IMR-90 (cell line): ENCODE measurements at regions not wholly inside any gene's neighbourhood (a gene's known extent, or its start where the extent isn't known, plus 50 kb on each side); places are given as distances from the start of the nearest gene placed in this dataset.

Experiments
- ATAC-seq: fragments of 200-7000 bp; cut with Tn5 transposase; 2 replicates; pipeline ENCODE4 v1.9.1; 2020; ENCODE audit warnings: low read depth, mild to moderate bottlenecking, moderate library complexity
- BruUV-seq: library from RNA; stranded (reverse); fragments of 400-500 nt; replicated peaks from 2 replicates; lab custom pipeline; 2021; lab: Mats Ljungman, UMichigan
- CTCF ChIA-PET: fragments of 300-600 bp; formaldehyde crosslinking; extraction: SDS; loops from one replicate; lab custom pipeline; 2021; ENCODE audit warnings: antibody characterized with exemption; lab: Yijun Ruan, JAX
- POLR2A ChIA-PET: fragments of 300-600 bp; sonication (Branson Sonifier 250); formaldehyde crosslinking; loops from one replicate; lab custom pipeline; 2022; ENCODE audit warnings: antibody characterized with exemption; ENCODE audit not compliant: unreplicated experiment; lab: Charles Lee
- DNase-seq: peaks from one replicate; pipeline ENCODE4 v3.0.0; 2013
- H2AFZ ChIP-seq: replicated peaks from 2 replicates; pipeline ENCODE3; 2013; ENCODE audit warnings: low read length, mild to moderate bottlenecking; ENCODE audit not compliant: poor library complexity
- H2AK5ac ChIP-seq: 2 replicates; pipeline ENCODE4 v1.6.1; 2013; ENCODE audit warnings: low read depth, low read length, inconsistent platforms
- H2AK9ac ChIP-seq: replicated peaks from 2 replicates; pipeline ENCODE3; 2013; ENCODE audit warnings: mild to moderate bottlenecking, low read depth, low read length, moderate library complexity; ENCODE audit not compliant: poor library complexity
- H2BK120ac ChIP-seq: 2 replicates; pipeline ENCODE4 v1.6.1; 2013; ENCODE audit warnings: low read depth, low read length, inconsistent platforms
- H2BK15ac ChIP-seq: 3 replicates; pipeline ENCODE4 v1.6.1; 2013; ENCODE audit warnings: low read depth, low read length, inconsistent platforms
- H2BK20ac ChIP-seq: 2 replicates; pipeline ENCODE4 v1.6.1; 2013; ENCODE audit warnings: low read depth, mild to moderate bottlenecking, inconsistent platforms, low read length, moderate library complexity
- H2BK5ac ChIP-seq: 2 replicates; pipeline ENCODE4 v1.6.1; 2013; ENCODE audit warnings: mild to moderate bottlenecking, low read depth, low read length, inconsistent platforms; ENCODE audit not compliant: poor library complexity, severe bottlenecking
- H3K14ac ChIP-seq: replicated peaks from 2 replicates; pipeline ENCODE4 v1.6.1; 2013; ENCODE audit warnings: low read depth, low read length, inconsistent platforms
- H3K18ac ChIP-seq: 2 replicates; pipeline ENCODE4 v1.6.1; 2013; ENCODE audit warnings: low read depth, low read length, control low read depth
- H3K23ac ChIP-seq: 2 replicates; pipeline ENCODE4 v1.6.1; 2013; ENCODE audit warnings: low read depth, low read length, inconsistent platforms
- H3K27ac ChIP-seq: 2 replicates; pipeline ENCODE4 v1.5.1; 2013; ENCODE audit warnings: mild to moderate bottlenecking, control low read depth, low read length; ENCODE audit not compliant: insufficient read depth
- H3K27me3 ChIP-seq: 2 replicates; pipeline ENCODE4 v1.6.1; 2013; ENCODE audit warnings: low read length; ENCODE audit not compliant: control insufficient read depth, insufficient read depth
- H3K36me3 ChIP-seq: 2 replicates; pipeline ENCODE4 v1.6.1; 2013; ENCODE audit warnings: low read length, mixed read lengths; ENCODE audit not compliant: control insufficient read depth, insufficient read depth
- H3K4ac ChIP-seq: 2 replicates; pipeline ENCODE4 v1.6.1; 2013; ENCODE audit warnings: low read depth, low read length, inconsistent platforms
- H3K4me1 ChIP-seq: 2 replicates; pipeline ENCODE4 v1.6.1; 2013; ENCODE audit warnings: low read length, mixed read lengths; ENCODE audit not compliant: control insufficient read depth, insufficient read depth
- H3K4me2 ChIP-seq: 2 replicates; pipeline ENCODE4 v1.6.1; 2013; ENCODE audit warnings: low read depth, mild to moderate bottlenecking, control low read depth, low read length, moderate library complexity
- H3K4me3 ChIP-seq: 2 replicates; pipeline ENCODE4 v1.5.1; 2013; ENCODE audit warnings: low read depth, mild to moderate bottlenecking, control low read depth, low read length, moderate library complexity; ENCODE audit not compliant: insufficient read depth
- H3K56ac ChIP-seq: 2 replicates; pipeline ENCODE4 v1.6.1; 2013; ENCODE audit warnings: low read length, inconsistent platforms; ENCODE audit not compliant: insufficient read depth; ENCODE audit errors: extremely low read depth
- H3K79me1 ChIP-seq, 2 experiments: 2 replicates each; pipeline ENCODE4 v1.6.1; 2013; ENCODE audit warnings: low read length in 2 of 2, inconsistent platforms in 1 of 2, low read depth in 1 of 2
- H3K9ac ChIP-seq: 2 replicates; pipeline ENCODE4 v1.6.1; 2013; ENCODE audit warnings: low read depth, low read length, control low read depth
- H3K9me1 ChIP-seq: 2 replicates; pipeline ENCODE4 v1.6.1; 2013; ENCODE audit warnings: low read length, inconsistent platforms; ENCODE audit not compliant: insufficient read depth
- H3K9me3 ChIP-seq: 2 replicates; pipeline ENCODE4 v1.6.1; 2013; ENCODE audit warnings: low read length; ENCODE audit not compliant: control insufficient read depth, insufficient read depth
- H4K20me1 ChIP-seq: 2 replicates; pipeline ENCODE4 v1.6.1; 2013; ENCODE audit warnings: low read length, inconsistent platforms; ENCODE audit not compliant: insufficient read depth
- H4K5ac ChIP-seq: 2 replicates; pipeline ENCODE4 v1.6.1; 2013; ENCODE audit warnings: mild to moderate bottlenecking, low read depth, low read length, control low read depth
- H4K8ac ChIP-seq, 2 experiments: 2 replicates each; pipeline ENCODE4 v1.6.1; 2013; ENCODE audit warnings: low read depth in 2 of 2, low read length in 2 of 2, control low read depth in 1 of 2, inconsistent platforms in 1 of 2
- H4K91ac ChIP-seq: 2 replicates; pipeline ENCODE4 v1.6.1; 2013; ENCODE audit warnings: low read depth, low read length, inconsistent platforms; ENCODE audit not compliant: insufficient read depth
- CEBPB ChIP-seq: IDR thresholded peaks from 2 replicates; pipeline ENCODE4 v1.6.1; 2012; ENCODE audit warnings: low read depth, low read length, improper control_type of control experiment
- CTCF ChIP-seq: conservative IDR thresholded peaks from 2 replicates; pipeline ENCODE4 v1.5.1; 2012; ENCODE audit warnings: mild to moderate bottlenecking, low read depth, low read length, improper control_type of control experiment
- MXI1 ChIP-seq: IDR thresholded peaks from 2 replicates; pipeline ENCODE4 v1.6.1; 2012; ENCODE audit warnings: low read depth, mild to moderate bottlenecking, low read length, moderate library complexity, borderline replicate concordance
- RAD21 ChIP-seq: IDR thresholded peaks from 2 replicates; pipeline ENCODE4 v1.6.1; 2012; ENCODE audit warnings: low read length, improper control_type of control experiment
- WGBS, 2 experiments: methylation state at CpG; one replicate each; pipeline versions ENCODE4 v1.1.5 to v1.1.7; 2013; ENCODE audit warnings: missing lambda C conversion rate in 2 of 2; ENCODE audit not compliant: insufficient read length in 1 of 2; ENCODE audit errors: extremely low coverage in 2 of 2; 5-methylcytosine and 5-hydroxymethylcytosine counted together
- dilution Hi-C: fragments of 300-500 bp; cut with HindIII; formaldehyde crosslinking; loops from one replicate; pipeline ENCODE4 v1.14.3; 2018; ENCODE audit warnings: low sequenced_read_pairs; ENCODE audit not compliant: unreplicated experiment
- in situ Hi-C: fragments of 300-500 bp; cut with MboI; formaldehyde crosslinking; loops from 3 replicates; pipeline ENCODE4 v1.14.3; 2019; ENCODE audit warnings: low sequenced_read_pairs, inconsistent platforms, mixed read lengths
- intact Hi-C: fragments of 100-400 bp; cut with micrococcal nuclease; formaldehyde crosslinking; loops from 2 replicates; pipeline ENCODE4 v1.10.0; 2022

- intact Hi-C loops, result no loop called here
- no peak overlapping the region for H3K4me2 ChIP-seq
- H3K56ac ChIP-seq, result no peak overlapping the region
- no peak overlapping the region for H4K91ac ChIP-seq
- no peak overlapping the region for H2BK15ac ChIP-seq
- no TSS peak for BruUV-seq
- H3K27ac ChIP-seq, result no peak overlapping the region
- dilution Hi-C loops, result no loop called here
- no peaks in the 10 kb centered on the region for H3K27me3 ChIP-seq
- H3K36me3 ChIP-seq, result no peaks in the 10 kb centered on the region
- no peaks in the 10 kb centered on the region for H3K9me3 ChIP-seq
- no peak overlapping the region for H3K18ac ChIP-seq
- no peaks in the 10 kb centered on the region for H3K79me1 ChIP-seq
- H4K5ac ChIP-seq, result no peak overlapping the region
- DNase-seq, result no peak
- H2AK9ac ChIP-seq, result no peak overlapping the region
- no peaks in the 10 kb centered on the region for H3K4me1 ChIP-seq
- CTCF ChIA-PET, result interaction anchor here (0.6 kb wide), 1 partner anchor 9 kb away, joined by 3 read pairs; no protein-coding TSS in a partner anchor
- POLR2A ChIA-PET, result no interaction called here
- H2BK20ac ChIP-seq, result no peak overlapping the region
- peak; percentile 24; the same call in 1 of the 2 replicates for TF ChIP-seq CTCF
- no peak for TF ChIP-seq CEBPB
- TF ChIP-seq RAD21, result peak; percentile 41
- no peak for TF ChIP-seq MXI1
- no peak overlapping the region for H3K23ac ChIP-seq
- H3K4me3 ChIP-seq, result no peak overlapping the region
- no peak overlapping the region for H2BK120ac ChIP-seq
- H3K4ac ChIP-seq, result no peak overlapping the region
- H4K20me1 ChIP-seq, result no peaks in the 10 kb centered on the region
- no peak overlapping the region for H3K14ac ChIP-seq
- no peak for ATAC-seq
- no peak overlapping the region for H2BK5ac ChIP-seq
- no peaks in the 10 kb centered on the region for H3K9me1 ChIP-seq
- no peak overlapping the region for H4K8ac ChIP-seq
- no peak overlapping the region for H2AFZ ChIP-seq
- no CpG with 5 or more reads among the region's 3 CpGs for WGBS, 2 experiments
- no peak overlapping the region for H2AK5ac ChIP-seq
- in situ Hi-C loops, result no loop called here
- no peak overlapping the region for H3K9ac ChIP-seq
Observed at GRCh38 chr13:74794582-74794981, 660.4 kb upstream of the KLF12 start.
